Hematopoietic multipotent progenitor cell treated with erythropoietin and hydrocortisone succinate and interleukin-3 and kit ligand, for 4 days (in vitro differentiated cells): ENCODE measurements at regions not wholly inside any gene's neighbourhood (a gene's known extent, or its start where the extent isn't known, plus 50 kb on each side); places are given as distances from the start of the nearest gene placed in this dataset.
A peak's percentile ranks its signal among the peaks of the same experiment; 100 is the strongest.
"Not testable (repeated sequence)": the region's sequence is repeated elsewhere in the genome, so short reads cannot be mapped to it uniquely, and the experiment has no call there.

Source experiments
- DNase-seq: peaks from one replicate; pipeline ENCODE4 v3.0.0-alpha.2; 2015

- no peak for DNase-seq
These were observed 158.2 kb downstream of the SLC38A4 start for GRCh38 chr12:46667551-46667950.

GRCh38 chr12:46664761-46665287, 161.0 kb downstream of the SLC38A4 start:
- DNase-seq = peak; percentile 54

- DNase-seq = no peak
These were observed 162.5 kb downstream of the SLC38A4 start for GRCh38 chr12:46663318-46663717.

- peak; percentile 89 for DNase-seq
These were observed 164.5 kb downstream of the SLC38A4 start for GRCh38 chr12:46661110-46661845.

- DNase-seq = peak; percentile 65
These were observed 165.1 kb downstream of the SLC38A4 start for GRCh38 chr12:46660719-46661109.

- peak; percentile 18 for DNase-seq
These were observed 165.5 kb downstream of the SLC38A4 start for GRCh38 chr12:46660276-46660675.

GRCh38 chr12:46659824-46660223, 166.0 kb downstream of the SLC38A4 start:
- peak; percentile 18 for DNase-seq

GRCh38 chr12:46659032-46659650, 166.7 kb downstream of the SLC38A4 start:
- no peak for DNase-seq

- peak; percentile 6 for DNase-seq
These were observed 168.1 kb downstream of the SLC38A4 start for GRCh38 chr12:46657453-46658411.

GRCh38 chr12:46655984-46656383, 169.8 kb downstream of the SLC38A4 start:
- DNase-seq = not testable (repeated sequence)

- DNase-seq = no peak
These were observed 172.5 kb downstream of the SLC38A4 start for GRCh38 chr12:46653311-46653710.

GRCh38 chr12:46652692-46653091, 173.1 kb downstream of the SLC38A4 start:
- no peak for DNase-seq

- no peak for DNase-seq
These were observed 175.1 kb downstream of the SLC38A4 start for GRCh38 chr12:46650688-46651087.

GRCh38 chr12:46649433-46649832, 176.4 kb downstream of the SLC38A4 start:
- no peak for DNase-seq

- DNase-seq = no peak
These were observed 178.8 kb downstream of the SLC38A4 start for GRCh38 chr12:46647034-46647433.

- not testable (repeated sequence) for DNase-seq
These were observed 184.1 kb downstream of the SLC38A4 start for GRCh38 chr12:46641649-46642048.

GRCh38 chr12:46635818-46636217, 190.0 kb downstream of the SLC38A4 start:
- no peak for DNase-seq

- no peak for DNase-seq
These were observed 196.2 kb downstream of the SLC38A4 start for GRCh38 chr12:46629331-46630229.

- DNase-seq = no peak
These were observed 197.6 kb downstream of the SLC38A4 start for GRCh38 chr12:46628176-46628575.

GRCh38 chr12:46627686-46628085, 198.1 kb downstream of the SLC38A4 start:
- DNase-seq = no peak

GRCh38 chr12:46619474-46619873, 206.3 kb downstream of the SLC38A4 start:
- not testable (repeated sequence) for DNase-seq

- DNase-seq = not testable (repeated sequence)
These were observed 208.1 kb downstream of the SLC38A4 start for GRCh38 chr12:46617737-46618136.
